Activated T-cell treated with anti-CD3 and anti-CD28 coated beads, Interleukin-2, amount 50 U/mL, for 1 hour (primary cell): ENCODE measurements at regions not wholly inside any gene's neighbourhood (a gene's known extent, or its start where the extent isn't known, plus 50 kb on each side); places are given as distances from the start of the nearest gene placed in this dataset.
"Not testable (repeated sequence)": the region's sequence is repeated elsewhere in the genome, so short reads cannot be mapped to it uniquely, and the experiment has no call there.

Experiments
- DNase-seq: peaks from one replicate; pipeline ENCODE4 v3.0.0-alpha.2; 2020

GRCh38 chr9:28134446-28134976 is 561.2 kb upstream of the C9orf72 start:
- no peak for DNase-seq

GRCh38 chr9:28135549-28135948 is 562.3 kb upstream of the C9orf72 start:
- DNase-seq, result no peak

GRCh38 chr9:28136113-28136512 is 562.8 kb upstream of the C9orf72 start:
- DNase-seq, result no peak

- DNase-seq, result not testable (repeated sequence)
Measured at GRCh38 chr9:28147430-28147829, 574.1 kb upstream of the C9orf72 start.

GRCh38 chr9:28147923-28148597 is 574.8 kb upstream of the C9orf72 start:
- DNase-seq, result not testable (repeated sequence)

- not testable (repeated sequence) for DNase-seq
Measured at GRCh38 chr9:28149361-28150050, 576.2 kb upstream of the C9orf72 start.

GRCh38 chr9:28155067-28155466 is 581.8 kb upstream of the C9orf72 start:
- no peak for DNase-seq

- DNase-seq, result no peak
Measured at GRCh38 chr9:28155671-28156070, 582.4 kb upstream of the C9orf72 start.

GRCh38 chr9:28158451-28158850 is 585.2 kb upstream of the C9orf72 start:
- DNase-seq, result no peak

GRCh38 chr9:28163619-28164018 is 590.3 kb upstream of the C9orf72 start:
- DNase-seq, result no peak

GRCh38 chr9:28166179-28166578 is 592.9 kb upstream of the C9orf72 start:
- no peak for DNase-seq

- no peak for DNase-seq
Measured at GRCh38 chr9:28177142-28177541, 603.9 kb upstream of the C9orf72 start.

GRCh38 chr9:28177925-28178324 is 604.6 kb upstream of the C9orf72 start:
- DNase-seq, result no peak

GRCh38 chr9:28179893-28180292 is 606.6 kb upstream of the C9orf72 start:
- no peak for DNase-seq

GRCh38 chr9:28190981-28191380 is 617.7 kb upstream of the C9orf72 start:
- no peak for DNase-seq

- no peak for DNase-seq
Measured at GRCh38 chr9:28197653-28198052, 624.4 kb upstream of the C9orf72 start.

- DNase-seq, result no peak
Measured at GRCh38 chr9:28203036-28203435, 629.8 kb upstream of the C9orf72 start.

GRCh38 chr9:28206280-28206679 is 633.0 kb upstream of the C9orf72 start:
- DNase-seq, result no peak

- no peak for DNase-seq
Measured at GRCh38 chr9:28207657-28208056, 634.4 kb upstream of the C9orf72 start.

GRCh38 chr9:28209130-28209529 is 635.8 kb upstream of the C9orf72 start:
- no peak for DNase-seq

GRCh38 chr9:28212979-28213378 is 639.7 kb upstream of the C9orf72 start:
- no peak for DNase-seq

- DNase-seq, result no peak
Measured at GRCh38 chr9:28215536-28216299, 642.4 kb upstream of the C9orf72 start.

- DNase-seq, result no peak
Measured at GRCh38 chr9:28232686-28233085, 659.4 kb upstream of the C9orf72 start.
